HUES48 (cell line): ENCODE measurements at regions not wholly inside any gene's neighbourhood (a gene's known extent, or its start where the extent isn't known, plus 50 kb on each side); places are given as distances from the start of the nearest gene placed in this dataset.

Source experiments
- H3K27ac ChIP-seq: one replicate; pipeline ENCODE4 v1.7.0; 2013; ENCODE audit warnings: low read depth, low read length, inconsistent platforms
- H3K27me3 ChIP-seq: 2 replicates; pipeline ENCODE4 v1.6.1; 2013; ENCODE audit warnings: mild to moderate bottlenecking, low read length; ENCODE audit not compliant: control insufficient read depth, insufficient read depth
- H3K36me3 ChIP-seq: 2 replicates; pipeline ENCODE4 v1.6.1; 2013; ENCODE audit warnings: low read length; ENCODE audit not compliant: control insufficient read depth, insufficient read depth
- H3K4me1 ChIP-seq: 2 replicates; pipeline ENCODE4 v1.6.1; 2013; ENCODE audit warnings: mild to moderate bottlenecking, low read length; ENCODE audit not compliant: control insufficient read depth, insufficient read depth
- H3K4me3 ChIP-seq: 2 replicates; pipeline ENCODE4 v1.5.1; 2013; ENCODE audit warnings: mild to moderate bottlenecking, low read depth, low read length
- H3K9ac ChIP-seq: 2 replicates; pipeline ENCODE4 v1.6.1; 2013; ENCODE audit warnings: mild to moderate bottlenecking, low read depth, low read length, moderate library complexity
- H3K9me3 ChIP-seq: 2 replicates; pipeline ENCODE4 v1.6.1; 2013; ENCODE audit warnings: low read length; ENCODE audit not compliant: control insufficient read depth, insufficient read depth

- Histone ChIP-seq H3K4me3 (no peak overlapping the region), H3K36me3 (no peaks in the 10 kb centered on the region), H3K9me3 (no peaks in the 10 kb centered on the region), H3K9ac (no peak overlapping the region), H3K27me3 (no peaks in the 10 kb centered on the region; the same call in 1 of the 2 replicates), H3K27ac (no peak overlapping the region), H3K4me1 (no peaks in the 10 kb centered on the region)
Measured at GRCh38 chrX:11836284-11836683, 78.2 kb downstream of the MSL3 start.

GRCh38 chrX:11837437-11837836 lies 79.4 kb downstream of the MSL3 start:
- H3K36me3 ChIP-seq, result no peaks in the 10 kb centered on the region
- H3K27me3 ChIP-seq, result no peaks in the 10 kb centered on the region
- no peaks in the 10 kb centered on the region for H3K9me3 ChIP-seq
- H3K27ac ChIP-seq, result no peak overlapping the region
- no peak overlapping the region for H3K4me3 ChIP-seq
- H3K4me1 ChIP-seq, result no peaks in the 10 kb centered on the region
- no peak overlapping the region for H3K9ac ChIP-seq

DNA sequence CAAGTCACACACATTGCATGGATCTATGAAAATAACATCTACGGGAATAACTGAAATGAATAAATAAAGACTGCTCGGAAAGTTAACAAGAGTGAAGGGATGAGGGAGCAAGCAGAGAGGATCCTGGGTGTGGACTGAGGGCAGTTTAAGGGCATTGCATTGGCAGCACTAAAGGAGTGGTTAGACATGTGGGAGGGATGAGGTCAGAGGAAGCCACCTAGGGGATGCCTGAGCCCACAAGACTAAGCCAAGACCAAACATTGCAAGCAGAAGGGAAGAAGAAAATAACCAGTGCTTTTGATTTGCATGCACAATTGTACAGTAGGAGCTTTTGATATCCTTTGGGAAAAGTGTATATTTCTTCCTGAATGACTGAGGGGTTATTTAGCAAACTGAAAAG lies 106.1 kb downstream of the MSL3 start:
- H3K4me3 ChIP-seq, result no peak overlapping the region
- no peaks in the 10 kb centered on the region for H3K4me1 ChIP-seq
- no peak overlapping the region for H3K9ac ChIP-seq
- no peaks in the 10 kb centered on the region for H3K9me3 ChIP-seq
- H3K27ac ChIP-seq, result no peak overlapping the region
- no peaks in the 10 kb centered on the region for H3K36me3 ChIP-seq
- no peaks in the 10 kb centered on the region for H3K27me3 ChIP-seq

GRCh38 chrX:11867610-11868345 lies 109.7 kb downstream of the MSL3 start:
- H3K4me3 ChIP-seq, result no peak overlapping the region
- no peak overlapping the region for H3K27ac ChIP-seq
- H3K27me3 ChIP-seq, result no peaks in the 10 kb centered on the region
- H3K36me3 ChIP-seq, result no peaks in the 10 kb centered on the region
- no peaks in the 10 kb centered on the region for H3K9me3 ChIP-seq
- no peak overlapping the region for H3K9ac ChIP-seq
- no peaks in the 10 kb centered on the region for H3K4me1 ChIP-seq

- Histone ChIP-seq H3K36me3 (no peaks in the 10 kb centered on the region), H3K4me3 (no peak overlapping the region), H3K27ac (no peak overlapping the region), H3K27me3 (no peaks in the 10 kb centered on the region), H3K9me3 (no peaks in the 10 kb centered on the region), H3K9ac (no peak overlapping the region), H3K4me1 (no peaks in the 10 kb centered on the region)
Measured at GRCh38 chrX:11870789-11871188, 112.8 kb downstream of the MSL3 start.

DNA sequence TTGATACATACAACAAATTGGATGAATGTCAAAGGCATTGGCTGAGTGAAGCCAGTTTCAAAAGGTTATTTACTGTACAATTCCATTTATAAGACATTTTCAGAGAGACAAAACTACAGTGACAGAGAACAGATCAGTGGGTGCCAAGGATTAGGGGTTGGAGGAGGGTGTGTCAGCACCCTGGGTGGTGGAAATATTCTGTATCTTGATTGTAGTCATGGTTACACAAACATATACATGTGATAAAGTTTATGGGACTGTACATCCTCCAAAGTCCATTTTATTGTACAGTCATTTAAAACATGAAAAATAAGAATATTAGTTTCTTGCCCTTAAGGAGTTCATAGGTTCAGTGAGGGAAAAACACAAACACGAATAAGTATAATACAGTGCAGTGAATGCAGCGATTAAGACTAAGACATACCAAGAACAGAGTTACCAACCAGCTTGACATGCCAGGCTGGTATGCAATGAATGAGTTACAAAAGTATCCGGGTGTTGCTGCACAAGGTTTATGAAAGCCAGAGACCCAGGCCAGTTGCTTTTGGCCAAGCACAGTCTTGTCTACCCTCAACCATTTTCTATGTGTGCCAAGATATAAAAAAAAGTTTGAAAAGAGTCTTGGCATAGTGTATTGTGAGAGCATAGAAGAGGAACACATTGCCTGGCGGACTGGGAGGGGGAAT lies 123.6 kb downstream of the MSL3 start:
- no peaks in the 10 kb centered on the region for H3K36me3 ChIP-seq
- H3K4me3 ChIP-seq, result no peak overlapping the region
- H3K9me3 ChIP-seq, result no peaks in the 10 kb centered on the region
- H3K27ac ChIP-seq, result no peak overlapping the region
- H3K4me1 ChIP-seq, result no peaks in the 10 kb centered on the region
- H3K9ac ChIP-seq, result no peak overlapping the region
- no peaks in the 10 kb centered on the region for H3K27me3 ChIP-seq

GRCh38 chrX:11886745-11887144 lies 128.7 kb downstream of the MSL3 start:
- H3K27ac ChIP-seq, result no peak overlapping the region
- no peak overlapping the region for H3K9ac ChIP-seq
- no peak overlapping the region for H3K4me3 ChIP-seq
- H3K27me3 ChIP-seq, result no peaks in the 10 kb centered on the region
- H3K9me3 ChIP-seq, result no peaks in the 10 kb centered on the region
- peaks cover 6% of the 10 kb centered on the region; the same call in 1 of the 2 replicates for H3K4me1 ChIP-seq
- H3K36me3 ChIP-seq, result no peaks in the 10 kb centered on the region

DNA sequence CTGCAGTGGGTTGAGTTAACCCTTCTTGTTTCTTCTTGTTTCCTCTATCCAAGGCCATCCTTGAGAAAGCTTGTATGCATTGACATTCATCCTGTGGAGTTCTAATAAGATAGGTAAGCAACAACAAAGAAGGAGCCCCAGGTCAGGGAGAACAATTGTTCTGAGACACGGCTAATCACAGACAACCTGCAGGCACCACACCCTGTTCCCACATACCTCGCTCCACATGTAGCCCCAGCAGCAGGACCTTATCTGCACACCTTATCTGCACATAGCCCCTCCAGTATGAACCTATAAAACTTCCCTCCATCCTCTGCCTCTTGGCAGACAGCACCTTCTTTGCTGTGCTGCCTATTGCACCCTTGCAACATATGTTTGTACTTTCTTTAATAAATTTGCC lies 129.1 kb downstream of the MSL3 start:
- Histone ChIP-seq H3K27ac (no peak overlapping the region), H3K36me3 (no peaks in the 10 kb centered on the region), H3K4me1 (peaks cover 6% of the 10 kb centered on the region; the same call in 1 of the 2 replicates), H3K9me3 (no peaks in the 10 kb centered on the region), H3K27me3 (no peaks in the 10 kb centered on the region), H3K9ac (no peak overlapping the region), H3K4me3 (no peak overlapping the region)

GRCh38 chrX:11888421-11888820 lies 130.4 kb downstream of the MSL3 start:
- Histone ChIP-seq H3K9ac (no peak overlapping the region), H3K36me3 (no peaks in the 10 kb centered on the region), H3K9me3 (no peaks in the 10 kb centered on the region), H3K4me3 (no peak overlapping the region), H3K4me1 (peaks cover 6% of the 10 kb centered on the region; the same call in 1 of the 2 replicates), H3K27me3 (peaks cover 3% of the 10 kb centered on the region; the same call in 1 of the 2 replicates), H3K27ac (no peak overlapping the region)

DNA sequence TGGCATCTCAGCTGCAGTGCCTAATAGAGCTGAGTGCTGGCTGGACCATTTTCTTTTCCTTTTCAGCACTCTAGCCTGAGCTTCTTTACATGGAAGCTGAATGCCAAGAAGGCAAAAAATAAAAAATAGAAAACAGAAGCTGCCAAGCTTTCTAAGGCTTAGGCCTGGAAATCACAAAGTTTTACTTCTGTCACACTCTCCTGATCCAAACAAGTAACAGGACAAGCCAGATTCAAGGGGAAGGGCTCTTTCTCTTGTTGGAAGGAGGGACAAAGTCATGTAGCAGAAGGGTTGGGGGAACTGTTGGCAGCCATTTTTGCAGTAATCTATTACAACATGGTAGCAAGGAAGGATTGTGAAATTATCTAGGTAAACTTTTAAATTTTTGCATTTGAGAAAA lies 131.8 kb downstream of the MSL3 start:
- H3K36me3 ChIP-seq, result no peaks in the 10 kb centered on the region
- H3K9me3 ChIP-seq, result no peaks in the 10 kb centered on the region
- no peak overlapping the region for H3K9ac ChIP-seq
- H3K27ac ChIP-seq, result no peak overlapping the region
- peaks cover 3% of the 10 kb centered on the region; the same call in 1 of the 2 replicates for H3K27me3 ChIP-seq
- no peak overlapping the region for H3K4me3 ChIP-seq
- peaks cover 6% of the 10 kb centered on the region; the same call in 1 of the 2 replicates for H3K4me1 ChIP-seq

DNA sequence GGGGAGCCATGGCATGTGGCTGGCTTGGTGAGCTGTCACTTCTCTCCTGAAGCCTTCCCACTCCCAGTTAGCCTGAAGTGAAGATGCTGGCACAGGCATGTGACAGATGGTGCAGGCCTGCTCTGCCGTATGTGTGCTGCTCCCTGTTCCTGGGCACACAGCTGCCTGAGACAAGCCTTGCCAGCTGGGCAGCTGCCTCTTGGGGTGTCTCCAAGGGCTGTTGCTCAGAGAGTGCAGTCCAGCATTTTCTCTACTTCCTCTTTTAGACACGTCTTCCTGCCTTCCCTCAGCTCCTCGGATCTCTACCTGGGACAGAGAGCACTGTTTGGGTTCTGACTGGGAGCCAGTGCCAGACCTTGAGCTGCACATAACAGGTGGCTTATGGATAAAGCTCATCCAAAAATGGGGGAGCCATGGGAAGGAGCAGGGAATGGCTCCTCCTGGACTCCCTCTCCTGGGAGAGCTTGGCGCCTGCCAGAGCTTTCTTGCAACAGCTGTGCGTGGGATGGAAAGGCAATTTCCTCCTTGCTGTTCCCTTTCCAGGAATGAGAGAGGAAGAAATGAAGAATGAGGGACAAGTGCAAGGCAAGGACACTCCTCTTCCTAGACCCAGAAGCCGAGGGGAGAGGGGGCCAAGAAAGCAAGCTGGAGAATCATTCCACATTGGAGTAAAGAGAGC lies 132.9 kb downstream of the MSL3 start:
- Histone ChIP-seq H3K27me3 (peaks cover 3% of the 10 kb centered on the region; the same call in 1 of the 2 replicates), H3K27ac (no peak overlapping the region)

More for the DNA sequence above, 132.9 kb downstream of the MSL3 start:
- H3K9ac ChIP-seq, result no peak overlapping the region
- peaks cover 6% of the 10 kb centered on the region; the same call in 1 of the 2 replicates for H3K4me1 ChIP-seq
- H3K9me3 ChIP-seq, result no peaks in the 10 kb centered on the region
- no peak overlapping the region for H3K4me3 ChIP-seq
- no peaks in the 10 kb centered on the region for H3K36me3 ChIP-seq
